GM18505 (cell line): ENCODE measurements at regions not wholly inside any gene's neighbourhood (a gene's known extent, or its start where the extent isn't known, plus 50 kb on each side); places are given as distances from the start of the nearest gene placed in this dataset.
"Not testable (repeated sequence)": the region's sequence is repeated elsewhere in the genome, so short reads cannot be mapped to it uniquely, and the experiment has no call there.

Experiments
- ATAC-seq: cut with Tn5 transposase; IDR thresholded peaks from one replicate; pipeline ENCODE4 v1.9.1; 2021; ENCODE audit not compliant: unreplicated experiment
- POLR2A ChIP-seq: IDR thresholded peaks from 4 replicates; pipeline ENCODE4 v1.6.1; 2011; ENCODE audit warnings: borderline replicate concordance; ENCODE audit not compliant: insufficient read depth, insufficient read length; ENCODE audit errors: extremely low read depth

- no peak for ATAC-seq
- TF ChIP-seq POLR2A, result no peak
These were observed 298.9 kb upstream of the NCKAP5 start for GRCh38 chr2:133867166-133867565.

DNA sequence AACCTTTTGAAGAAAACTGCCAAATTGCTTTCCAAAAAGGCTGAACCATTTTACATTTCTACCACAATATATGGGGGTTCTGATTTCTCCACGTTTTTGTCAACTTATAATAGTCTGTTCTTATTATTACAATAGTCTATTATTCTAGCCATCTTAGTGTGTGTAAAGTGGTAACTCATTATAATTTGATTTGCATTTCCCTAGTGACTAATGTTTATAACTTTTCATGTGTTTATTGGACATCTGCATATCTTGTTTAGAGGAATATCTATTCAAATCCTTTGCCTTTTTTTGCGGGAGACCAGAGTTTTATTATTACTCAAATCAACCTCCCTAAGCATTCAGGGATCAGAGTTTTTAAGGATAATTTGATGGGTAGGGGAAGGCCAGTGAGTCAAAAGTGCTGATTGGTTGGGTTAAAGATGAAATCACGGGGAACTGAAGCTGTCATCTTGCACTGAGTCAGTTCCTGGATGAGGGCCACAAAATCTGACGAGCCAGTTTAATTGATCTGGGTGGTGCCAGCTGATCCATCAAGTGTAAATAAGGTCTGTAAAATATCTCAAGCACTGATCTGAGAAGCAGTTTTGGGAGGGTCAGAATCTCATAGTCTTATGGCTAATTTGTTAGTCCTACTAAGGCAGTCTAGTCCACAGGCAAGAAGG, 303.4 kb upstream of the NCKAP5 start:
- no peak for ATAC-seq
- TF ChIP-seq POLR2A, result no peak

GRCh38 chr2:133878326-133878725, 310.1 kb upstream of the NCKAP5 start:
- no peak for TF ChIP-seq POLR2A
- no peak for ATAC-seq

GRCh38 chr2:133879703-133880102, 311.4 kb upstream of the NCKAP5 start:
- TF ChIP-seq POLR2A, result no peak
- ATAC-seq, result no peak

DNA sequence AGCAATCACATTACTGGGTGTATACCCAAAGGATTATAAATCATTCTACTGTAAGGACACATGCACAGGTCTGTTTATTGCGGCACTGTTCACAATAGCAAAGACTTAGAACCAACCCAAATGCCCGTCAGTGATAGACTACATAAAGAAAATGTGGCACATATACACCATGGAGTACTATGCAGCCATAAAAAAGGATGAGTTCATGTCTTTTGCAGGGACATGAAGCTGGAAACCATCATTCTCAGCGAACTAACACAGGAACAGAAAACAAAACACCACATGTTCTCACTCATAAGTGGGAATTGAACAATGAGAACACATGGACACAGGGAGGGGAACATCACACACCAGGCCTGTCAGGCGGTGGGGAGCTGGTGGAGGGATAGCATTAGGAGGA, 313.9 kb upstream of the NCKAP5 start:
- ATAC-seq, result not testable (repeated sequence)

DNA sequence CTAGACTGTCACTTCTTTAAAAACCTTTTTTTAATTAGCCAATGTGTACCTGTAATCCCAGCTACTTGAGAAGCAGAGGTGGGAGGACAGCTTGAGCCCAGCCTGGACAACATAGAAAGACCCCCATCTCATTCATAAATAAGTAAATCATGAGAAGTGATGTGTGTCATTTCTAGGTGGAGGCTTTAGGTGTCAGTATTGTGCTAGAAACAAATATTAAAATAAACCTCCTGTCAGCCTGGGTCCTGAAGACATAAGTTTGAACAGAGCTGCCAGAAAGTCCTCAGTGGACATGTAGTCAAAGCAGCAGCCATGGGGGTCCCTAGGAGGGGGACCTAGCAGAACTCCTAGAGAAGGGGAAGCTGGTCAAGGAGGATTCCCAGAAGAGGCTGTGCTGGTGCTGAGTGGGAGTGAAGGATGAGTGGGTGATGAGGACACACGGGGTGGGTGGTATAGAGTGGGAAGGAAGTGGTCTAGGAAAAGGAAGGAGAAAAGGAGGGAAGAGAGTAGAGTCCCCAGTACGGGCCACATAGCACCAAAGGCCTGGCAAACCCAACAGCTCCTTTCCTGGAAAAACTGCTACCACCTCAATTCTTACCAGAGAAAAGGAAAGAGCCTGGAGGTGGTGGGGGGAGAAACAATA, 316.6 kb upstream of the NCKAP5 start:
- ATAC-seq, result no peak
- TF ChIP-seq POLR2A, result no peak

- TF ChIP-seq POLR2A, result no peak
- ATAC-seq, result no peak
These were observed 317.6 kb upstream of the NCKAP5 start for GRCh38 chr2:133885847-133886246.

DNA sequence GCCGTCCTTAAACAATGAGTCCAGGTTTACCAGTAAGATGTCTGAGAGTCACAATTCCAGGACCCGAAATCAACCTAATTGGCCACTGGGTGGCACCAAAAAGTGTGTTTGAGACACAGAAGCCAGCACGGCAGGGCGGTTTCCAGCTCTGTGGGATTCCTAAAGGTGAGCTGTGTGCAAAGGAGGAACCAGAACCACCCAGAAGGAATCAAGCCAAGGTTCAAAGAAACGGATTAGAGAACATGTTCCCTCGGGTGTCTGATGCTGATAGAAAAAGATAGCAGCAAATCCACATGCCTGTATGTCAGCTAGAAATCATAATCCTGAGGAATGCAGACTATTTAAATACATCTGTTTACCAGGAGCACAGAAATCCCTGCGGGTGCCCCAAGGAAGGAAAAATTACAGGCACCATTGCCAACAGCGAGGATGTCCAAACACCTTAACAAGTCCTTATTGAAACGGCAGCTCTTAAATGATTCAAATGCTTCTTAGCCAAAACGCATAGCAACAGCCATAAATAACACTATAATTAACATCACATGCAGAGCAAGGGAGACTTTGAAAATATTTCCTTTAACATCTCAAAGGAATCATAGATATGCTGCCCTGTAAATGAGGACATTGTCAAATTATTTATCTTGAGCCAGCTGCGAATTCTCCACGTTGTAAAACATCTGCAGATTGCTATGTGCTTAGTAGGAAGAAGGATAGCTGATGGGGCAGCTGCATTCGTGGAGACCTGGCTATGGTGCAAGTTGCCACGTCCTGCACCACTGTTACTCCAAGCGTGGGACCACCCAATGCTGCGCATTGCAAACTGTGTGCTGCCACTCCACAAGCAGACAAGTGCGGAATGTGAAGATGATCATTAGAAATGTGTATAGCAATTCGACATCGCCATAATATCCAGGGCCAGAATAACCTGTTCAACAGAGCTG, 318.7 kb upstream of the NCKAP5 start:
- peak; percentile 70 for ATAC-seq
- TF ChIP-seq POLR2A, result no peak

- no peak for ATAC-seq
These were observed 319.4 kb upstream of the NCKAP5 start for GRCh38 chr2:133887676-133888040.

DNA sequence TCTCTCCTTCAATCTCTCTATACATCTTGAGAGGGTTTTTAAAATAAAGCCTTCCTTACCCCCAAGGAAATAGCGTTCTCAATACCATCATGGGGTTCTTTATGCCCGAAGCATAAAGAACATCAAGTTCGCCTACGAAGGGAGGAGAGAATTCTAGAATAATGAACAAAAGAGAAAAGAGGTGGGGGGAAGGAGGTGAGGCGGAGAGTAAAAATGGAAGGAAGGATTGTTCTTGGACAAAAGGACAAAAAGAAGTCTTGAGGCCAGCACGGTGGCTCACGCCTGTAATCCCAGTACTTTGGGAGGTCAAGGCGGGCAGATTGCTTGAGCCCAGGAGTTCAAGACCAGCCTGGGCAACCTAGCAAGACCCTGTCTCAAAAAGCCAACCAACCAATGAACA, 319.8 kb upstream of the NCKAP5 start:
- TF ChIP-seq POLR2A, result no peak
- ATAC-seq, result no peak

More at GRCh38 chr2:133887676-133888040, 319.4 kb upstream of the NCKAP5 start:
- TF ChIP-seq POLR2A, result no peak

DNA sequence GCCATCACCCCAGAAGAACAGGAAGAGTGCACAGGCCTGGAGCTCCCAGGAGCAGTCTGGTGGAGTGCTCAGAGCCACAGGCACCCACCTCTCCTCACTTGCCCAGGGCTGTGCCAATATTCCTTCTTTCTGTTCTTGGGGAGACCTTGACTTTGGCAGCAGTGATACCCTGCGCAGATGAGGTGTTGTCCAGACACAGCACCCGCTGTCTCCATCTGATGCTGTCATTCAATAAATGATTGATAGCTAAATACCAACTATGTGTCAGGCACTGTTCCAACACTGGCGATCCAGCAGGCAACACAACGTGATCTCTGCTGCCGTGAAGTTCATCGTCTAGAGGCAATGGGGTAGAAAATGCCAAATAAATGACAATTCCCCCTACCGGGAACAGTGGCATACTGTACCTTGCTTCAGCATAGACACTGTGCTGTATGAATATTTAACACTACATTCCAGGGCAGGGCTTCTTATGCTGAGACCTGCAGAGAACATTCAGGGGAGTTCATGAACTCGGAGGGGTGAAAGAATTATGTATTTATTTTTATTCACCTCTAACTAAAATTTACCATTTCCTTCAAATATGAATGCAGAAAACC, 320.5 kb upstream of the NCKAP5 start:
- ATAC-seq, result no peak
- TF ChIP-seq POLR2A, result no peak

- TF ChIP-seq POLR2A, result no peak
- no peak for ATAC-seq
These were observed 324.2 kb upstream of the NCKAP5 start for GRCh38 chr2:133892352-133892913.

GRCh38 chr2:133894429-133894828, 326.2 kb upstream of the NCKAP5 start:
- TF ChIP-seq POLR2A, result no peak
- ATAC-seq, result no peak

- not testable (repeated sequence) for ATAC-seq
These were observed 329.6 kb upstream of the NCKAP5 start for GRCh38 chr2:133897838-133898237.
